NCI-H2227 treated with DMSO at 0.1 percent for 48 hours (cell line): ENCODE measurements at regions not wholly inside any gene's neighbourhood (a gene's known extent, or its start where the extent isn't known, plus 50 kb on each side); places are given as distances from the start of the nearest gene placed in this dataset.
"Not testable (repeated sequence)": the region's sequence is repeated elsewhere in the genome, so short reads cannot be mapped to it uniquely, and the experiment has no call there.

Experiments
- DNase-seq: peaks from one replicate; lab custom pipeline; 2025; lab: John Stamatoyannopoulos, UW

GRCh38 chr6:48512390-48512789 lies 401.4 kb upstream of the PTCHD4 start:
- no peak for DNase-seq

- no peak for DNase-seq
Measured at GRCh38 chr6:48511378-48511777, 400.4 kb upstream of the PTCHD4 start.

GRCh38 chr6:48505621-48506020 lies 394.6 kb upstream of the PTCHD4 start:
- no peak for DNase-seq

- not testable (repeated sequence) for DNase-seq
Measured at GRCh38 chr6:48493432-48493831, 382.4 kb upstream of the PTCHD4 start.

- peak; percentile 1 for DNase-seq
Measured at GRCh38 chr6:48490658-48491057, 379.7 kb upstream of the PTCHD4 start.

- DNase-seq: no peak
Measured at GRCh38 chr6:48486876-48487275, 375.9 kb upstream of the PTCHD4 start.

- DNase-seq: no peak
Measured at GRCh38 chr6:48486373-48486772, 375.4 kb upstream of the PTCHD4 start.

- DNase-seq: no peak
Measured at GRCh38 chr6:48476257-48476656, 365.3 kb upstream of the PTCHD4 start.

GRCh38 chr6:48475275-48475674 lies 364.3 kb upstream of the PTCHD4 start:
- no peak for DNase-seq

GRCh38 chr6:48474830-48475229 lies 363.8 kb upstream of the PTCHD4 start:
- DNase-seq: no peak

GRCh38 chr6:48474136-48474535 lies 363.1 kb upstream of the PTCHD4 start:
- no peak for DNase-seq

GRCh38 chr6:48472535-48472934 lies 361.5 kb upstream of the PTCHD4 start:
- DNase-seq: no peak

GRCh38 chr6:48472091-48472490 lies 361.1 kb upstream of the PTCHD4 start:
- DNase-seq: no peak

- DNase-seq: no peak
Measured at GRCh38 chr6:48471326-48471725, 360.3 kb upstream of the PTCHD4 start.

GRCh38 chr6:48449002-48449401 lies 338.0 kb upstream of the PTCHD4 start:
- no peak for DNase-seq

- DNase-seq: no peak
Measured at GRCh38 chr6:48447251-48447650, 336.3 kb upstream of the PTCHD4 start.

- DNase-seq: no peak
Measured at GRCh38 chr6:48429610-48430009, 318.6 kb upstream of the PTCHD4 start.

GRCh38 chr6:48429021-48429420 lies 318.0 kb upstream of the PTCHD4 start:
- DNase-seq: no peak

GRCh38 chr6:48426636-48427035 lies 315.6 kb upstream of the PTCHD4 start:
- no peak for DNase-seq

- no peak for DNase-seq
Measured at GRCh38 chr6:48423640-48424365, 312.8 kb upstream of the PTCHD4 start.

- no peak for DNase-seq
Measured at GRCh38 chr6:48419992-48420391, 309.0 kb upstream of the PTCHD4 start.

- no peak for DNase-seq
Measured at GRCh38 chr6:48417927-48418326, 306.9 kb upstream of the PTCHD4 start.

GRCh38 chr6:48412656-48413055 lies 301.7 kb upstream of the PTCHD4 start:
- no peak for DNase-seq

GRCh38 chr6:48404927-48405326 lies 293.9 kb upstream of the PTCHD4 start:
- DNase-seq: no peak
